HEK293 (cell line): ENCODE measurements at regions not wholly inside any gene's neighbourhood (a gene's known extent, or its start where the extent isn't known, plus 50 kb on each side); places are given as distances from the start of the nearest gene placed in this dataset.

Source experiments
- CTCF ChIA-PET: fragments of 350-600 bp; formaldehyde crosslinking; extraction: SDS; loops from one replicate; lab custom pipeline; 2021; ENCODE audit warnings: antibody characterized with exemption; lab: Yijun Ruan, JAX
- POLR2A ChIA-PET: fragments of 300-600 bp; formaldehyde crosslinking; extraction: SDS; loops from one replicate; lab custom pipeline; 2020; ENCODE audit warnings: antibody characterized with exemption, inconsistent platforms; lab: Yijun Ruan, JAX
- H3K27ac ChIP-seq: fragments of 200-500 bp; sonication (Bioruptor generic); 2 replicates; pipeline ENCODE4 v1.5.1; 2014; ENCODE audit warnings: low read depth, low read length, control low read depth, inconsistent platforms; ENCODE audit errors: extremely low read depth
- H3K36me3 ChIP-seq, 2 experiments: fragments of 200-500 bp in 1 of 2; sonication (Bioruptor generic) in 1 of 2; 1 replicate in 1 of 2; 2 replicates in 1 of 2; pipeline ENCODE4 v1.5.1; 2014 to 2017; ENCODE audit warnings: inconsistent platforms in 2 of 2, low read length in 2 of 2; ENCODE audit not compliant: control insufficient read depth in 2 of 2, insufficient read depth in 1 of 2
- H3K4me1 ChIP-seq: fragments of 200-500 bp; sonication (Bioruptor generic); 2 replicates; pipeline ENCODE4 v1.5.1; 2014; ENCODE audit warnings: mild to moderate bottlenecking, low read length, inconsistent platforms; ENCODE audit not compliant: control insufficient read depth, insufficient read depth
- H3K4me3 ChIP-seq: 2 replicates; pipeline ENCODE4 v1.5.1; 2011; ENCODE audit warnings: low read depth, mild to moderate bottlenecking, control low read depth, low read length, moderate library complexity
- H3K9me3 ChIP-seq: fragments of 200-500 bp; sonication (Bioruptor generic); 2 replicates; pipeline ENCODE4 v1.5.1; 2014; ENCODE audit warnings: low read depth, low read length, inconsistent platforms; ENCODE audit not compliant: control insufficient read depth, insufficient read depth
- BCL11A ChIP-seq: fragments of 450-650 bp; formaldehyde crosslinking; IDR thresholded peaks from 2 replicates; pipeline ENCODE4 v1.5.1; 2016; ENCODE audit warnings: low read depth, missing biosample characterization, missing genetic modification characterization
- GLI2 ChIP-seq: fragments of 450-650 bp; formaldehyde crosslinking; IDR thresholded peaks from 2 replicates; pipeline ENCODE4; 2017; ENCODE audit warnings: missing biosample characterization, missing genetic modification characterization, low read depth, borderline replicate concordance
- INSM2 ChIP-seq: fragments of 450-650 bp; formaldehyde crosslinking; IDR thresholded peaks from 2 replicates; pipeline ENCODE4 v1.5.1; 2016; ENCODE audit warnings: missing biosample characterization, missing genetic modification characterization
- KLF1 ChIP-seq: fragments of 450-650 bp; formaldehyde crosslinking; IDR thresholded peaks from 2 replicates; pipeline ENCODE4 v1.5.1; 2016; ENCODE audit warnings: missing biosample characterization, missing genetic modification characterization
- KLF17 ChIP-seq: fragments of 450-650 bp; formaldehyde crosslinking; IDR thresholded peaks from 2 replicates; pipeline ENCODE4 v1.5.1; 2016; ENCODE audit warnings: missing biosample characterization, missing genetic modification characterization
- MZF1 ChIP-seq: fragments of 450-650 bp; formaldehyde crosslinking; IDR thresholded peaks from 2 replicates; pipeline ENCODE4 v1.5.1; 2017; ENCODE audit warnings: missing biosample characterization, missing genetic modification characterization, borderline replicate concordance
- OSR2 ChIP-seq: fragments of 450-650 bp; formaldehyde crosslinking; IDR thresholded peaks from 2 replicates; pipeline ENCODE4 v1.5.1; 2016; ENCODE audit warnings: missing biosample characterization, missing genetic modification characterization
- PATZ1 ChIP-seq: fragments of 450-650 bp; formaldehyde crosslinking; IDR thresholded peaks from 2 replicates; pipeline ENCODE4 v1.5.1; 2016; ENCODE audit warnings: missing biosample characterization, missing genetic modification characterization
- TRIM28 ChIP-seq: IDR thresholded peaks from 2 replicates; pipeline ENCODE4 v1.6.1; 2011; ENCODE audit warnings: low read length, control low read depth, borderline replicate concordance
- WT1 ChIP-seq: fragments of 450-650 bp; formaldehyde crosslinking; IDR thresholded peaks from 2 replicates; pipeline ENCODE4 v1.5.1; 2016; ENCODE audit warnings: missing biosample characterization, missing genetic modification characterization
- ZBTB6 ChIP-seq: fragments of 450-650 bp; formaldehyde crosslinking; IDR thresholded peaks from 2 replicates; pipeline ENCODE4 v1.5.1; 2017; ENCODE audit warnings: missing biosample characterization, missing genetic modification characterization
- ZNF155 ChIP-seq: fragments of 450-650 bp; formaldehyde crosslinking; IDR thresholded peaks from 2 replicates; pipeline ENCODE4 v1.5.1; 2016; ENCODE audit warnings: missing biosample characterization, missing genetic modification characterization
- ZNF239 ChIP-seq: fragments of 450-650 bp; formaldehyde crosslinking; IDR thresholded peaks from 2 replicates; pipeline ENCODE4 v1.5.1; 2016; ENCODE audit warnings: missing biosample characterization, missing genetic modification characterization
- ZNF311 ChIP-seq: fragments of 450-650 bp; formaldehyde crosslinking; IDR thresholded peaks from 2 replicates; pipeline ENCODE4 v1.5.1; 2017; ENCODE audit warnings: missing biosample characterization, missing genetic modification characterization, borderline replicate concordance
- ZNF394 ChIP-seq: fragments of 450-650 bp; formaldehyde crosslinking; IDR thresholded peaks from 2 replicates; pipeline ENCODE4 v1.5.1; 2016; ENCODE audit warnings: missing biosample characterization, missing genetic modification characterization, mild to moderate bottlenecking, moderate library complexity, borderline replicate concordance
- ZNF473 ChIP-seq: fragments of 450-650 bp; formaldehyde crosslinking; IDR thresholded peaks from 2 replicates; pipeline ENCODE4 v1.5.1; 2017; ENCODE audit warnings: missing biosample characterization, missing genetic modification characterization
- ZNF544 ChIP-seq: fragments of 450-650 bp; formaldehyde crosslinking; IDR thresholded peaks from 2 replicates; pipeline ENCODE4 v1.5.0; 2017; ENCODE audit warnings: missing biosample characterization, missing genetic modification characterization
- ZNF558 ChIP-seq: fragments of 450-650 bp; formaldehyde crosslinking; IDR thresholded peaks from 2 replicates; pipeline ENCODE4 v1.5.1; 2016; ENCODE audit warnings: missing biosample characterization, missing genetic modification characterization
- ZNF561 ChIP-seq: fragments of 450-650 bp; IDR thresholded peaks from 2 replicates; pipeline ENCODE4 v1.5.1; 2018; ENCODE audit warnings: missing biosample characterization, missing genetic modification characterization, borderline replicate concordance
- ZNF610 ChIP-seq: fragments of 450-650 bp; formaldehyde crosslinking; IDR thresholded peaks from 2 replicates; pipeline ENCODE4 v1.5.1; 2016; ENCODE audit warnings: missing biosample characterization, missing genetic modification characterization, borderline replicate concordance
- ZNF629 ChIP-seq: fragments of 450-650 bp; formaldehyde crosslinking; IDR thresholded peaks from 2 replicates; pipeline ENCODE4 v1.5.1; 2017; ENCODE audit warnings: missing biosample characterization, missing genetic modification characterization
- ZNF843 ChIP-seq: fragments of 450-650 bp; formaldehyde crosslinking; IDR thresholded peaks from 2 replicates; pipeline ENCODE4 v1.5.1; 2016; ENCODE audit warnings: missing biosample characterization, missing genetic modification characterization
- ZXDB ChIP-seq: fragments of 450-650 bp; formaldehyde crosslinking; IDR thresholded peaks from 2 replicates; pipeline ENCODE4 v1.5.1; 2016; ENCODE audit warnings: missing biosample characterization, missing genetic modification characterization
- TF ChIP-seq, protein P1 (sequence below): fragments of 450-650 bp; formaldehyde crosslinking; IDR thresholded peaks from 2 replicates; pipeline ENCODE4; 2016; ENCODE audit warnings: missing biosample characterization, missing genetic modification characterization
- TF ChIP-seq, protein P2 (sequence below): fragments of 450-650 bp; formaldehyde crosslinking; IDR thresholded peaks from 2 replicates; pipeline ENCODE4 v1.5.1; 2016; ENCODE audit warnings: missing biosample characterization, missing genetic modification characterization, borderline replicate concordance
- TF ChIP-seq, protein P3 (sequence below): fragments of 450-650 bp; formaldehyde crosslinking; IDR thresholded peaks from 2 replicates; pipeline ENCODE4 v1.5.1; 2017; ENCODE audit warnings: missing biosample characterization, missing genetic modification characterization

- Histone ChIP-seq H3K27ac (no peak overlapping the region), H3K4me3 (no peak overlapping the region), H3K36me3 (no peaks in the 10 kb centered on the region), H3K4me1 (peaks cover 9% of the 10 kb centered on the region), H3K9me3 (no peaks in the 10 kb centered on the region)
- POLR2A ChIA-PET: no interaction called here
- CTCF ChIA-PET: interaction anchor here (0.7 to 0.9 kb wide), 2 partner anchors 10 to 929 kb away, joined by 3 to 6 read pairs; no protein-coding TSS in a partner anchor
- TF ChIP-seq ZXDB (tag by site-specific recombination) (peak; percentile 80), KLF1 (tag by site-specific recombination) (peak; percentile 67), ZNF473 (tag by site-specific recombination) (no peak), ZNF558 (tag by site-specific recombination) (no peak), PATZ1 (tag by site-specific recombination) (no peak), ZNF629 (tag by site-specific recombination) (peak; percentile 49), KLF17 (tag by site-specific recombination) (peak; percentile 82), BCL11A (tag by site-specific recombination) (peak; percentile 79; the same call in 1 of the 2 replicates), ZNF843 (tag by site-specific recombination) (peak; percentile 94), ZNF610 (tag by site-specific recombination) (0 out of 2 replicates have a peak, but pooled peaks have one; percentile 37), ZNF155 (tag by site-specific recombination) (no peak), OSR2 (peak; percentile 86), ZNF239 (tag by site-specific recombination) (no peak), TRIM28 (peak; percentile 72; the same call in 1 of the 2 replicates), MZF1 (tag by site-specific recombination) (peak; percentile 89; the same call in 1 of the 2 replicates), INSM2 (peak; percentile 83), ZNF394 (no peak), ZNF311 (tag by site-specific recombination) (no peak), ZNF544 (no peak), WT1 (tag by site-specific recombination) (peak; percentile 98), ZNF561 (tag by site-specific recombination) (peak; percentile 89; the same call in 1 of the 2 replicates), GLI2 (tag by site-specific recombination) (peak; percentile 72), ZBTB6 (tag by site-specific recombination) (peak; percentile 92)
- TF ChIP-seq, protein P1, sequence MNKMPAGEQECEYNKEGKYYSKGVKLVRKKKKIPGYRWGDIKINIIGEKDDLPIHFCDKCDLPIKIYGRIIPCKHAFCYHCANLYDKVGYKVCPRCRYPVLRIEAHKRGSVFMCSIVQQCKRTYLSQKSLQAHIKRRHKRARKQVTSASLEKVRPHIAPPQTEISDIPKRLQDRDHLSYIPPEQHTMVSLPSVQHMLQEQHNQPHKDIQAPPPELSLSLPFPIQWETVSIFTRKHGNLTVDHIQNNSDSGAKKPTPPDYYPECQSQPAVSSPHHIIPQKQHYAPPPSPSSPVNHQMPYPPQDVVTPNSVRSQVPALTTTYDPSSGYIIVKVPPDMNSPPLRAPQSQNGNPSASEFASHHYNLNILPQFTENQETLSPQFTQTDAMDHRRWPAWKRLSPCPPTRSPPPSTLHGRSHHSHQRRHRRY (tag by site-specific recombination): no peak
- TF ChIP-seq, protein P2, sequence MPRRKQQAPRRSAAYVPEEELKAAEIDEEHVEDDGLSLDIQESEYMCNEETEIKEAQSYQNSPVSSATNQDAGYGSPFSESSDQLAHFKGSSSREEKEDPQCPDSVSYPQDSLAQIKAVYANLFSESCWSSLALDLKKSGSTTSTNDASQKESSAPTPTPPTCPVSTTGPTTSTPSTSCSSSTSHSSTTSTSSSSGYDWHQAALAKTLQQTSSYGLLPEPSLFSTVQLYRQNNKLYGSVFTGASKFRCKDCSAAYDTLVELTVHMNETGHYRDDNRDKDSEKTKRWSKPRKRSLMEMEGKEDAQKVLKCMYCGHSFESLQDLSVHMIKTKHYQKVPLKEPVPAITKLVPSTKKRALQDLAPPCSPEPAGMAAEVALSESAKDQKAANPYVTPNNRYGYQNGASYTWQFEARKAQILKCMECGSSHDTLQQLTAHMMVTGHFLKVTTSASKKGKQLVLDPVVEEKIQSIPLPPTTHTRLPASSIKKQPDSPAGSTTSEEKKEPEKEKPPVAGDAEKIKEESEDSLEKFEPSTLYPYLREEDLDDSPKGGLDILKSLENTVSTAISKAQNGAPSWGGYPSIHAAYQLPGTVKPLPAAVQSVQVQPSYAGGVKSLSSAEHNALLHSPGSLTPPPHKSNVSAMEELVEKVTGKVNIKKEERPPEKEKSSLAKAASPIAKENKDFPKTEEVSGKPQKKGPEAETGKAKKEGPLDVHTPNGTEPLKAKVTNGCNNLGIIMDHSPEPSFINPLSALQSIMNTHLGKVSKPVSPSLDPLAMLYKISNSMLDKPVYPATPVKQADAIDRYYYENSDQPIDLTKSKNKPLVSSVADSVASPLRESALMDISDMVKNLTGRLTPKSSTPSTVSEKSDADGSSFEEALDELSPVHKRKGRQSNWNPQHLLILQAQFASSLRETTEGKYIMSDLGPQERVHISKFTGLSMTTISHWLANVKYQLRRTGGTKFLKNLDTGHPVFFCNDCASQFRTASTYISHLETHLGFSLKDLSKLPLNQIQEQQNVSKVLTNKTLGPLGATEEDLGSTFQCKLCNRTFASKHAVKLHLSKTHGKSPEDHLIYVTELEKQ (tag by site-specific recombination): peak; percentile 56; the same call in 1 of the 2 replicates
- TF ChIP-seq, protein P3, sequence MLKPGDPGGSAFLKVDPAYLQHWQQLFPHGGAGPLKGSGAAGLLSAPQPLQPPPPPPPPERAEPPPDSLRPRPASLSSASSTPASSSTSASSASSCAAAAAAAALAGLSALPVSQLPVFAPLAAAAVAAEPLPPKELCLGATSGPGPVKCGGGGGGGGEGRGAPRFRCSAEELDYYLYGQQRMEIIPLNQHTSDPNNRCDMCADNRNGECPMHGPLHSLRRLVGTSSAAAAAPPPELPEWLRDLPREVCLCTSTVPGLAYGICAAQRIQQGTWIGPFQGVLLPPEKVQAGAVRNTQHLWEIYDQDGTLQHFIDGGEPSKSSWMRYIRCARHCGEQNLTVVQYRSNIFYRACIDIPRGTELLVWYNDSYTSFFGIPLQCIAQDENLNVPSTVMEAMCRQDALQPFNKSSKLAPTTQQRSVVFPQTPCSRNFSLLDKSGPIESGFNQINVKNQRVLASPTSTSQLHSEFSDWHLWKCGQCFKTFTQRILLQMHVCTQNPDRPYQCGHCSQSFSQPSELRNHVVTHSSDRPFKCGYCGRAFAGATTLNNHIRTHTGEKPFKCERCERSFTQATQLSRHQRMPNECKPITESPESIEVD (tag by site-specific recombination): peak; percentile 87
Observed at GRCh38 chr1:88145752-88146151, 538.3 kb upstream of the PKN2 start.
